Stimulated activated naive B cell treated with anti-CD40 and anti-IgM and Interleukin-4, amounts not matched to agents 10 μg/mL and 1 μg/mL and 100 μg/mL, for 72 hours (primary cell): ENCODE measurements at regions not wholly inside any gene's neighbourhood (a gene's known extent, or its start where the extent isn't known, plus 50 kb on each side); places are given as distances from the start of the nearest gene placed in this dataset.
"Not testable (repeated sequence)": the region's sequence is repeated elsewhere in the genome, so short reads cannot be mapped to it uniquely, and the experiment has no call there.

Experiments used
- ATAC-seq, 2 donors: fragments of 150-1000 bp; cut with Tn5 transposase; replicated peaks; 2 replicates each; pipeline ENCODE4 v1.10.0; 2021; ENCODE audit warnings: moderate library complexity in 1 of 2
- DNase-seq: peaks from one replicate; pipeline ENCODE4 v3.0.0; 2021
- H3K27ac Mint-ChIP-seq: one replicate; pipeline ENCODE4 v1.8.0; 2022; ENCODE audit warnings: mild to moderate bottlenecking, mixed read lengths
- H3K27me3 Mint-ChIP-seq, 2 donors: one replicate each; pipeline ENCODE4 v1.8.0; 2022; ENCODE audit warnings: mixed read lengths in 2 of 2
- H3K36me3 Mint-ChIP-seq, 2 donors: one replicate each; pipeline ENCODE4 v1.8.0; 2022; ENCODE audit warnings: mixed read lengths in 2 of 2, mild to moderate bottlenecking in 1 of 2
- H3K4me1 Mint-ChIP-seq, 2 donors: one replicate each; pipeline ENCODE4 v1.8.0; 2022; ENCODE audit warnings: mixed read lengths in 2 of 2, mild to moderate bottlenecking in 1 of 2
- H3K4me3 Mint-ChIP-seq, 2 donors: one replicate each; pipeline ENCODE4 v1.8.0; 2022; ENCODE audit warnings: mild to moderate bottlenecking in 2 of 2, mixed read lengths in 2 of 2, moderate library complexity in 1 of 2
- H3K9me3 Mint-ChIP-seq, 2 donors: one replicate each; pipeline ENCODE4 v1.8.0; 2022; ENCODE audit warnings: mixed read lengths in 2 of 2, mild to moderate bottlenecking in 1 of 2

- no peak overlapping the region for H3K27ac Mint-ChIP-seq
- ATAC-seq, result no peak
- no peak for DNase-seq
- no peaks in the 10 kb centered on the region for H3K27me3 Mint-ChIP-seq
- H3K36me3 Mint-ChIP-seq, result no peaks in the 10 kb centered on the region
- H3K4me3 Mint-ChIP-seq, result no peak overlapping the region
- no peaks in the 10 kb centered on the region for H3K4me1 Mint-ChIP-seq
- peaks cover 0 to 3% of the 10 kb centered on the region in 2 donors for H3K9me3 Mint-ChIP-seq
Observed at GRCh38 chr1:196115646-196116045, 492.6 kb downstream of the KCNT2 start.

GRCh38 chr1:196114193-196114592 is 494.0 kb downstream of the KCNT2 start:
- H3K27ac Mint-ChIP-seq, result no peak overlapping the region
- ATAC-seq (no peak), DNase-seq (no peak)
- no peaks in the 10 kb centered on the region for H3K27me3 Mint-ChIP-seq
- no peaks in the 10 kb centered on the region for H3K4me1 Mint-ChIP-seq
- H3K4me3 Mint-ChIP-seq, result no peak overlapping the region
- H3K36me3 Mint-ChIP-seq, result no peaks in the 10 kb centered on the region
- peaks cover 8 to 9% of the 10 kb centered on the region in 2 donors for H3K9me3 Mint-ChIP-seq

- not testable (repeated sequence) for DNase-seq, H3K27me3 Mint-ChIP-seq, H3K27ac Mint-ChIP-seq, H3K4me3 Mint-ChIP-seq, H3K9me3 Mint-ChIP-seq, ATAC-seq, H3K36me3 Mint-ChIP-seq, H3K4me1 Mint-ChIP-seq
Observed at GRCh38 chr1:196108990-196109389, 499.2 kb downstream of the KCNT2 start.

- H3K27me3 Mint-ChIP-seq, result no peaks in the 10 kb centered on the region
- H3K9me3 Mint-ChIP-seq, result peaks cover 16 to 19% of the 10 kb centered on the region in 2 donors
- ATAC-seq, result no peak
- DNase-seq, result no peak
- no peaks in the 10 kb centered on the region for H3K4me1 Mint-ChIP-seq
- no peak overlapping the region for H3K4me3 Mint-ChIP-seq
- no peak overlapping the region for H3K27ac Mint-ChIP-seq
- H3K36me3 Mint-ChIP-seq, result no peaks in the 10 kb centered on the region
Observed at GRCh38 chr1:196105901-196106300, 502.3 kb downstream of the KCNT2 start.

GRCh38 chr1:196102826-196103225 is 505.4 kb downstream of the KCNT2 start:
- Mint-ChIP-seq H3K4me1 (no peaks in the 10 kb centered on the region), H3K9me3 (peaks cover 8 to 14% of the 10 kb centered on the region in 2 donors), H3K4me3 (no peak overlapping the region), H3K27ac (no peak overlapping the region), H3K36me3 (no peaks in the 10 kb centered on the region), H3K27me3 (no peaks in the 10 kb centered on the region)
- no peak for DNase-seq
- no peak for ATAC-seq

- Mint-ChIP-seq H3K27ac (no peak overlapping the region), H3K4me3 (no peak overlapping the region), H3K36me3 (no peaks in the 10 kb centered on the region), H3K9me3 (peaks cover 4 to 11% of the 10 kb centered on the region in 2 donors), H3K4me1 (no peaks in the 10 kb centered on the region), H3K27me3 (no peaks in the 10 kb centered on the region)
- DNase-seq (no peak), ATAC-seq (no peak)
Observed at GRCh38 chr1:196098000-196098399, 510.2 kb downstream of the KCNT2 start.

- no peak overlapping the region for H3K27ac Mint-ChIP-seq
- ATAC-seq (no peak), DNase-seq (no peak)
- no peak overlapping the region for H3K4me3 Mint-ChIP-seq
- no peaks in the 10 kb centered on the region for H3K4me1 Mint-ChIP-seq
- H3K9me3 Mint-ChIP-seq, result no peaks in the 10 kb centered on the region
- H3K36me3 Mint-ChIP-seq, result no peaks in the 10 kb centered on the region
- H3K27me3 Mint-ChIP-seq, result no peaks in the 10 kb centered on the region
Observed at GRCh38 chr1:196094821-196095220, 513.4 kb downstream of the KCNT2 start.

GRCh38 chr1:196091397-196092135 is 516.7 kb downstream of the KCNT2 start:
- Mint-ChIP-seq H3K27ac (no peak overlapping the region), H3K4me1 (no peaks in the 10 kb centered on the region), H3K4me3 (no peak overlapping the region), H3K9me3 (no peaks in the 10 kb centered on the region), H3K36me3 (no peaks in the 10 kb centered on the region), H3K27me3 (no peaks in the 10 kb centered on the region)
- ATAC-seq (no peak), DNase-seq (no peak)

GRCh38 chr1:196090226-196090625 is 518.0 kb downstream of the KCNT2 start:
- Mint-ChIP-seq H3K9me3 (no peaks in the 10 kb centered on the region), H3K4me1 (no peaks in the 10 kb centered on the region)

GRCh38 chr1:196088541-196088940 is 519.7 kb downstream of the KCNT2 start:
- no peak overlapping the region for H3K4me3 Mint-ChIP-seq
- no peak overlapping the region for H3K27ac Mint-ChIP-seq
- no peaks in the 10 kb centered on the region for H3K36me3 Mint-ChIP-seq
- no peaks in the 10 kb centered on the region for H3K27me3 Mint-ChIP-seq
- H3K4me1 Mint-ChIP-seq, result no peaks in the 10 kb centered on the region
- ATAC-seq, result no peak
- DNase-seq, result no peak
- H3K9me3 Mint-ChIP-seq, result no peaks in the 10 kb centered on the region

More at GRCh38 chr1:196090226-196090625, 518.0 kb downstream of the KCNT2 start:
- H3K4me3 Mint-ChIP-seq, result no peak overlapping the region
- H3K27me3 Mint-ChIP-seq, result no peaks in the 10 kb centered on the region
- DNase-seq (no peak), ATAC-seq (no peak)
- H3K27ac Mint-ChIP-seq, result no peak overlapping the region
- no peaks in the 10 kb centered on the region for H3K36me3 Mint-ChIP-seq

- Mint-ChIP-seq H3K27me3 (no peaks in the 10 kb centered on the region), H3K27ac (no peak overlapping the region), H3K4me1 (no peaks in the 10 kb centered on the region), H3K9me3 (peaks cover 0 to 2% of the 10 kb centered on the region in 2 donors), H3K36me3 (no peaks in the 10 kb centered on the region), H3K4me3 (no peak overlapping the region)
- DNase-seq, result no peak
- no peak for ATAC-seq
Observed at GRCh38 chr1:196078691-196079090, 529.5 kb downstream of the KCNT2 start.

- H3K27ac Mint-ChIP-seq, result no peak overlapping the region
- H3K4me1 Mint-ChIP-seq, result no peaks in the 10 kb centered on the region
- H3K36me3 Mint-ChIP-seq, result no peaks in the 10 kb centered on the region
- no peak for DNase-seq
- no peak overlapping the region for H3K4me3 Mint-ChIP-seq
- no peak for ATAC-seq
- no peaks in the 10 kb centered on the region for H3K9me3 Mint-ChIP-seq
- H3K27me3 Mint-ChIP-seq, result no peaks in the 10 kb centered on the region
Observed at GRCh38 chr1:196075621-196076020, 532.6 kb downstream of the KCNT2 start.

GRCh38 chr1:196074182-196074581 is 534.1 kb downstream of the KCNT2 start:
- H3K4me3 Mint-ChIP-seq, result no peak overlapping the region
- ATAC-seq (no peak), DNase-seq (no peak)
- H3K9me3 Mint-ChIP-seq, result no peaks in the 10 kb centered on the region
- H3K27ac Mint-ChIP-seq, result no peak overlapping the region
- no peaks in the 10 kb centered on the region for H3K4me1 Mint-ChIP-seq
- H3K27me3 Mint-ChIP-seq, result no peaks in the 10 kb centered on the region
- no peaks in the 10 kb centered on the region for H3K36me3 Mint-ChIP-seq

GRCh38 chr1:196071447-196071846 is 536.8 kb downstream of the KCNT2 start:
- Mint-ChIP-seq H3K9me3 (no peaks in the 10 kb centered on the region), H3K27ac (no peak overlapping the region), H3K27me3 (no peaks in the 10 kb centered on the region), H3K4me3 (no peak overlapping the region), H3K36me3 (no peaks in the 10 kb centered on the region), H3K4me1 (no peaks in the 10 kb centered on the region)
- DNase-seq (no peak), ATAC-seq (no peak)

- ATAC-seq (no peak), DNase-seq (no peak)
- Mint-ChIP-seq H3K27me3 (no peaks in the 10 kb centered on the region), H3K36me3 (no peaks in the 10 kb centered on the region), H3K4me3 (no peak overlapping the region), H3K4me1 (no peaks in the 10 kb centered on the region), H3K9me3 (peaks cover 0 to 1% of the 10 kb centered on the region in 2 donors), H3K27ac (no peak overlapping the region)
Observed at GRCh38 chr1:196070940-196071339, 537.3 kb downstream of the KCNT2 start.
